ENCODE measurements at regions not wholly inside any gene's neighbourhood (a gene's known extent, or its start where the extent isn't known, plus 50 kb on each side); places are given as distances from the start of the nearest gene placed in this dataset.
A peak's percentile ranks its signal among the peaks of the same experiment; 100 is the strongest.

DNA sequence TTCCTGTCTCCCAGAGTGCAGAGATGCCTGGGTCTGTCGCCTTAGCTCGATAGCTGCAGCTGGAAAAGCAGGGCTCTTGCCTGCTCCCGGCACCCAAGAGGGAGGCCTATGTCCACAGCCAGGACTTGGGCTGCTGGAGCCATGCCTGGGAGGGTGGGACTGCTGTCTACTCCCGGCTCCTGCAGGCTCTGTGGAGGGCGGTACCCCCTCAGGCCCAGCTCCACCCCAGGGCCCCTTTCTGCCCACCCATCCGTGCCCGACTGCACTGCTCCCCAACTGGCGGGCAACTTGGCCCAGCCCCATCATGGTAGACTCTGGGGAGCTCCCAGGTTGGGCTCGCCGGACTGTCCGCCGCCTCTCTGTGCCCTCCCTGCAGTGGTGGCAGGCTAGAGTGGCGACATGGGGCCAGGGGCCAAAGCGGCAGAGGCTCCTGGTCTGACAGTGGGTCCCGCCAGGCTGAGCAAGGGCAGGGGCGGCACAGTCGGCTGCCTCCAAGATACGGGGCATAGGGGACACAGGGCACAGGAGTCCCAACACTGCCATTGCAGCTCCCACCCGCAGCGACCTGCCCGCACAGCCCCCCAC is 901.0 kb downstream of the CCDC85A start:
- no peak overlapping the region for H3K4me3 ChIP-seq (ENCODE audit: low read length)
- no peak for DNase-seq (ENCODE audit: low read depth)
- H3K4me1 ChIP-seq (ENCODE audit: control insufficient read depth, insufficient read depth, low read length) = no peaks in the 10 kb centered on the region
- no peak overlapping the region for H3K9ac ChIP-seq (ENCODE audit: low read length)
- H3K27me3 ChIP-seq (replicated peaks; ENCODE audit: control insufficient read depth, insufficient read depth, low read length) = no peaks in the 10 kb centered on the region
- H3K36me3 ChIP-seq (ENCODE audit: control insufficient read depth, insufficient read depth, low read length, severe bottlenecking) = no peaks in the 10 kb centered on the region
- H3K9me3 ChIP-seq (ENCODE audit: control insufficient read depth, low read length) = no peaks in the 10 kb centered on the region

DNA sequence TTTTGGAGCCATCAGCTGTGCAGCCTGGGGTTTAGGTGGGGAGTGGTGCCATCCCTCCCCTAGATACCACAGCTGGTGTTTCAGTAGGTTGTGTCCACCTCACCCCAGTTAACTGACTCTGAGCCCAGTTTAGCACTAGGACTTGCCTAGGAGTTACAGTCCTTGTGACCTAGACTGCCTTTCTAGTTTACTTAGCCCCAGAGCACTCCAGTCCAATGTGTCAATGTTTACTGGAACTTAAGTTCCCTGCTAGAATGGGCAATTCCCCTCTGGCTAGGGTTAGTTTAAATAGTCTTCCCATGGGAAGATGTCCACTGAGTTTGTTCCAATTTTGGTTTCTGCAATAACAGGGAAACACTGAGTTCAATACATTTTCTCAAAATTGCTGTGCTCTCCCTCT is 909.2 kb downstream of the CCDC85A start:
- H3K27me3 ChIP-seq (replicated peaks; ENCODE audit: control insufficient read depth, insufficient read depth, low read length) = no peaks in the 10 kb centered on the region
- H3K9me3 ChIP-seq (ENCODE audit: control insufficient read depth, low read length) = peaks cover 15% of the 10 kb centered on the region
- no peaks in the 10 kb centered on the region for H3K36me3 ChIP-seq (ENCODE audit: control insufficient read depth, insufficient read depth, low read length, severe bottlenecking)
- H3K4me3 ChIP-seq (ENCODE audit: low read length) = no peak overlapping the region
- H3K4me1 ChIP-seq (ENCODE audit: control insufficient read depth, insufficient read depth, low read length) = no peaks in the 10 kb centered on the region
- no peak overlapping the region for H3K9ac ChIP-seq (ENCODE audit: low read length)
- no peak for DNase-seq (ENCODE audit: low read depth)

DNA sequence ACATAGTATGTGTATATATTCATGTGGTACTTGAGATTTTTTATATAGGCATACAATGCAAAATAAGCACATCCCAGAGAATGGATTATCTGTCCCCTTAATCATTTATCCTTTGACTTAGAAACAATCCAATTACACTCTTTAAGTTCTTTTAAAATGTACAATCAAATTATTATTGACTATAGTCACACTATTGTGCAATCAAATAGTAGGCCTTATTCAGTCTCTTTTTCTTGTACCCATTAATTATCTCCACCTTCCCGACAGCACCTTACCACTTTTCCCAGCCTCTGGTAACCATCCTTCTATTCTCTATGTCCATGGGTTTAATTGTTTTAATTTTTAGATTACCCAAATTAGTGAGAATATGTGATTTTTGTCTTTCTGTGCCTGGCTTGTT is 914.1 kb downstream of the CCDC85A start:
- no peak for DNase-seq (ENCODE audit: low read depth)
- H3K9me3 ChIP-seq (ENCODE audit: control insufficient read depth, low read length) = peaks cover 31% of the 10 kb centered on the region
- no peak overlapping the region for H3K4me3 ChIP-seq (ENCODE audit: low read length)
- H3K36me3 ChIP-seq (ENCODE audit: control insufficient read depth, insufficient read depth, low read length, severe bottlenecking) = no peaks in the 10 kb centered on the region
- H3K27me3 ChIP-seq (replicated peaks; ENCODE audit: control insufficient read depth, insufficient read depth, low read length) = no peaks in the 10 kb centered on the region
- no peak overlapping the region for H3K9ac ChIP-seq (ENCODE audit: low read length)
- H3K4me1 ChIP-seq (ENCODE audit: control insufficient read depth, insufficient read depth, low read length) = no peaks in the 10 kb centered on the region

DNA sequence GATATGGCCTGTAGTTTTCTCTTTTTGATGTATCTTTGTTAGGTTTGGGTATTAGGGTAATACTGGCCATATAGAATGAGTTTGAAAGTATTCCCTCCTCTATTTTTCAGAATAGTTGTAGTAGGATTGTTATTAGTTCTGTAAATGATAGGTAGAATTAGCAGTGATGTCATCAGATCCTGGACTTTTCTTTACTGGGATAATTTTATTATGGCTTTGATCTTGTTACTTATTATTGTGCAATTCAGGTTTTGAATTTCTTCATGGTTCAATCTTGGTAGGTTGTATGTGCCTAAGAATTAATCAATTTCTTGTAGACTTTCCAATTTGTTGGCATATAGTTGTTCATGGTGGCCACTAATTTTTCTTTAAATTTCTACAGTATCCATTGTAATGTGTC is 916.6 kb downstream of the CCDC85A start:
- Histone ChIP-seq H3K4me3 (ENCODE audit: low read length) (no peak overlapping the region), H3K4me1 (ENCODE audit: control insufficient read depth, insufficient read depth, low read length) (no peaks in the 10 kb centered on the region), H3K36me3 (ENCODE audit: control insufficient read depth, insufficient read depth, low read length, severe bottlenecking) (no peaks in the 10 kb centered on the region), H3K9me3 (ENCODE audit: control insufficient read depth, low read length) (peaks cover 25% of the 10 kb centered on the region), H3K27me3 (replicated peaks; ENCODE audit: control insufficient read depth, insufficient read depth, low read length) (no peaks in the 10 kb centered on the region), H3K9ac (ENCODE audit: low read length) (no peak overlapping the region)
- DNase-seq (ENCODE audit: low read depth) = no peak

DNA sequence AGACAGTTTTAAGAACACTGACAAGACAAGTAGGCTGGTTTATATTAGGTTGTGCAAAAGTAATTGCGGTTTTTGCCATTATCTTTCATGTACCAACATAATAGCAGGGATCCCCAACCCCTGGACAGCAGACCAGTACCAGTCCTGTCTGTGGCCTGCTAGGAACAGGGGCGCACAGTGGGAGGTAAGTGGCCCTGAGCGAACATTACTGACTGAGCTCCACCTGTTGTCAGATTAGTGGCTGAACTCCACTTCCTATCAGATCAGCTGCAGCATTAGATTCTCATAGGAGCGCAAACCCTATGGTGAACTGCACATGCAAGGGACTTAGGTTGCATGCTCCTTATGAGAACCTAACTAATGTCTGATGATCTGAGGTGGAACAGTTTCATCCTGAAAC is 921.9 kb downstream of the CCDC85A start:
- Histone ChIP-seq H3K4me3 (ENCODE audit: low read length) (no peak overlapping the region), H3K9ac (ENCODE audit: low read length) (no peak overlapping the region), H3K27me3 (replicated peaks; ENCODE audit: control insufficient read depth, insufficient read depth, low read length) (no peaks in the 10 kb centered on the region), H3K36me3 (ENCODE audit: control insufficient read depth, insufficient read depth, low read length, severe bottlenecking) (no peaks in the 10 kb centered on the region), H3K4me1 (ENCODE audit: control insufficient read depth, insufficient read depth, low read length) (no peaks in the 10 kb centered on the region), H3K9me3 (ENCODE audit: control insufficient read depth, low read length) (peaks cover 20% of the 10 kb centered on the region)
- no peak for DNase-seq (ENCODE audit: low read depth)

DNA sequence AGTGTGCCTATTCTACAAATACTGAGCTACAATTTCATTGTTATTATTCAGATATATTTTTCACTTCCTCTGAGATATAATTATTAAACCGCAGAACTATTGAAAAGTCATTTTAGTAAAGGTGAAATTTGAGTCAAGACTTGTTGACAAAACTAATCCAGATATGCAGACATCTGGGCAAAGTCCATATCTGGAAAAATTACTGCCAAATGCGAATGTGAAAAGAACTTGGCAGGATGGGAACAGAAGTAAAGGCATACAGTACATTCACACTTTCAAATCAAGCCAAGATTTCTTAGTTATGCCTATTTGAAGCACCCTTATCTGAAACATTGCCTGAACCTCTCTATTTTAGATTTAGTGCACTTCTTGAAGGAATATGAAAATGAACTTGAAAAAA is 923.6 kb downstream of the CCDC85A start:
- Histone ChIP-seq H3K4me1 (ENCODE audit: control insufficient read depth, insufficient read depth, low read length) (no peaks in the 10 kb centered on the region), H3K27me3 (replicated peaks; ENCODE audit: control insufficient read depth, insufficient read depth, low read length) (no peaks in the 10 kb centered on the region), H3K4me3 (ENCODE audit: low read length) (no peak overlapping the region), H3K9ac (ENCODE audit: low read length) (no peak overlapping the region), H3K9me3 (ENCODE audit: control insufficient read depth, low read length) (peaks cover 16% of the 10 kb centered on the region), H3K36me3 (ENCODE audit: control insufficient read depth, insufficient read depth, low read length, severe bottlenecking) (no peaks in the 10 kb centered on the region)
- DNase-seq (ENCODE audit: low read depth) = no peak

DNA sequence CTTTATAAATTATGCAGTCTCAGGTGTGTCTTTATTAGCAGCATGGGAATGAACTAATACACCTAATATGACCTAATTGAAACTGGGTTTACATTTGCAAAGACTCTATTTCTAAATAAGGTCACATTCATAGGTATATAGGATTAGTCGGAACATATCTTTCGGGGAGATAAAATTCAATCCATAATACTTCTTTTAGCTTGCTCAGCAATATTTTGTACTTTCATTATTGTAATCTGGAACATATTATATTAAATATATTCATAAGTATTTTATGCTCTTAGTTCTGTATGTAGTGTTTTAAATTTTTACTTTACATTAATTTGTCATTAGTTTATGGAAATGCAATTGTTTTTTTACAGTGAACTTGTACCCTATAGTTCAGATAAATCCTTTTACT is 927.7 kb downstream of the CCDC85A start:
- Histone ChIP-seq H3K27me3 (replicated peaks; ENCODE audit: control insufficient read depth, insufficient read depth, low read length) (no peaks in the 10 kb centered on the region), H3K9ac (ENCODE audit: low read length) (no peak overlapping the region), H3K4me3 (ENCODE audit: low read length) (no peak overlapping the region), H3K4me1 (ENCODE audit: control insufficient read depth, insufficient read depth, low read length) (no peaks in the 10 kb centered on the region), H3K36me3 (ENCODE audit: control insufficient read depth, insufficient read depth, low read length, severe bottlenecking) (no peaks in the 10 kb centered on the region), H3K9me3 (ENCODE audit: control insufficient read depth, low read length) (peaks cover 12% of the 10 kb centered on the region)
- DNase-seq (ENCODE audit: low read depth) = no peak

DNA sequence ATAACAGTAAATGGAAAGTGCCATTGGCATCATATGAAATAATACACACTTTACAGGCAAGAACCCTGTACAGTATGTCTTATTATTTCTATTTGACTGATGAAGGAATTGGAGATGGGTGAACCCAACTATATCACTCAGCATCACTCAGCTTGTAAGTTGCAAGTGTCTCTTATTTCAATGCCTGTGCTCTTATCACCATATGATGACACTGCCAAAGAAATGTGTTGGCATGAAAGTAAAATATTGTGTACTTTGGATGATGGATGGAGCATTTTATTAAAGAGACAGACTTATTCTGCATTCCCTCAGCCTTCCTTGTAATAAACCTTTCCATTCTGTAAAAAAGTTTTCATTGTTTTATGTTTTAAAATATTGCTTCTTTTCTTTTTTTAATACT is 927.5 kb upstream of the VRK2 start:
- no peaks in the 10 kb centered on the region for H3K36me3 ChIP-seq (ENCODE audit: control insufficient read depth, insufficient read depth, low read length, severe bottlenecking)
- H3K27me3 ChIP-seq (replicated peaks; ENCODE audit: control insufficient read depth, insufficient read depth, low read length) = no peaks in the 10 kb centered on the region
- DNase-seq (ENCODE audit: low read depth) = no peak
- H3K9ac ChIP-seq (ENCODE audit: low read length) = no peak overlapping the region
- H3K9me3 ChIP-seq (ENCODE audit: control insufficient read depth, low read length) = no peaks in the 10 kb centered on the region
- H3K4me3 ChIP-seq (ENCODE audit: low read length) = no peak overlapping the region
- no peaks in the 10 kb centered on the region for H3K4me1 ChIP-seq (ENCODE audit: control insufficient read depth, insufficient read depth, low read length)

DNA sequence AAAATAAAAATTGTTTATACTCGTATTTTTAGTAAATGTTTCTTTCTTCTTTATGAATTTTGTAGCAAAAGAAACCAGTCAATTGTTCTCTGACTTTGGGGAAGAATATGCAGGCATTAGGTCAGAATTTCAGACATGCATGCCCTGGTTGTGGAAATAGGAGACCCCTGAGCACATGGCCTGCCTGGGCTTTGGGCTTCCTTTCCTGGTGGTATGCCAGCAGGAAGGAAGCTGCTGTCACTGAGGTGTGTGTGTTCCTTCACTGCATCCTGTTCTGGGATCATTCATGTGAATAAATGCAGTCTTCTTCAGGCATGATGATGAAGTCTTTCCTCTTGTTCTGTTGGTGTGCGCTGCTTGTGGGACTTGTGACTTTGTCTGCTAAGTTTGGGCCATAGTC is 920.2 kb upstream of the VRK2 start:
- no peak overlapping the region for H3K9ac ChIP-seq (ENCODE audit: low read length)
- H3K4me3 ChIP-seq (ENCODE audit: low read length) = no peak overlapping the region
- no peaks in the 10 kb centered on the region for H3K27me3 ChIP-seq (replicated peaks; ENCODE audit: control insufficient read depth, insufficient read depth, low read length)
- no peaks in the 10 kb centered on the region for H3K4me1 ChIP-seq (ENCODE audit: control insufficient read depth, insufficient read depth, low read length)
- H3K36me3 ChIP-seq (ENCODE audit: control insufficient read depth, insufficient read depth, low read length, severe bottlenecking) = no peaks in the 10 kb centered on the region
- no peaks in the 10 kb centered on the region for H3K9me3 ChIP-seq (ENCODE audit: control insufficient read depth, low read length)
- DNase-seq (ENCODE audit: low read depth) = no peak

DNA sequence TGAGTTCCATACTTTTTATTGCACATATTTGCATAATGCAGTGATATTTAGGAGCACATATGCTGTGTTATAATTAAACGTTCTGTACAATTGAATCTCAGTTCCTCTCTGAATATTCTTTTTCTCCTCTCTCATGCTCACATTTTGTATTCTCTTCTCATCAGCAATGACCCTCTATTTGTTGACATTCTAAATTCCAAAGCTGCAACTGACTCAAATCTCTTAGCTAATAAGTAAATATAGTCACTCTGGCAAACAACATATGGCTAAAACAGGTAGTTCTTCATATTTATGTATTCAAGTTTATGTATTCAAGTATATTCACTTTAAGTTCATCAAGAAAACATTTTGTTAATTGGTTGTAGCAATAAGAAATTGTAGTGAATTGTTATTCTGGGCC is 907.4 kb upstream of the VRK2 start:
- Histone ChIP-seq H3K9me3 (ENCODE audit: control insufficient read depth, low read length) (no peaks in the 10 kb centered on the region), H3K4me3 (ENCODE audit: low read length) (no peak overlapping the region), H3K9ac (ENCODE audit: low read length) (no peak overlapping the region), H3K36me3 (ENCODE audit: control insufficient read depth, insufficient read depth, low read length, severe bottlenecking) (no peaks in the 10 kb centered on the region), H3K27me3 (replicated peaks; ENCODE audit: control insufficient read depth, insufficient read depth, low read length) (no peaks in the 10 kb centered on the region), H3K4me1 (ENCODE audit: control insufficient read depth, insufficient read depth, low read length) (no peaks in the 10 kb centered on the region)
- no peak for DNase-seq (ENCODE audit: low read depth)

DNA sequence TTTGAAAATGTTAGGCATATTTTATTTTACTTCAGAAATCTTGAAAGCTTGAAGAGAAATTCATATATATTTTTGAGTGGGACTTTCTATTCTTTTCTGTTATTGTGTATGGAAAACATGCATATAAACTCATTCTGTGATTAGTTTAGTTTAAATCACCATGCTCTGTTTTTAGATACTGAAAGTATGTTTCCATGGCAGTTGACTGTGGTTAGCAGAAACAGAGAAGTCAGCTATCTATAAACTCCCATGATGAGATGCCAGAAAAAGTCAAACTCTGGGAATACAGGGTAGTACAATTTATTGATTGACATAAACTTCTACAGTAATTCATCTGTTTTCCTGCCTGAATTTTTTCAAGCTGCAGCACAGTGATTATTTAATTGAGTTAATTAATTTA is 905.3 kb upstream of the VRK2 start:
- Histone ChIP-seq H3K27me3 (replicated peaks; ENCODE audit: control insufficient read depth, insufficient read depth, low read length) (no peaks in the 10 kb centered on the region), H3K36me3 (ENCODE audit: control insufficient read depth, insufficient read depth, low read length, severe bottlenecking) (no peaks in the 10 kb centered on the region), H3K4me1 (ENCODE audit: control insufficient read depth, insufficient read depth, low read length) (no peaks in the 10 kb centered on the region), H3K4me3 (ENCODE audit: low read length) (no peak overlapping the region), H3K9me3 (ENCODE audit: control insufficient read depth, low read length) (no peaks in the 10 kb centered on the region), H3K9ac (ENCODE audit: low read length) (no peak overlapping the region)
- no peak for DNase-seq (ENCODE audit: low read depth)

DNA sequence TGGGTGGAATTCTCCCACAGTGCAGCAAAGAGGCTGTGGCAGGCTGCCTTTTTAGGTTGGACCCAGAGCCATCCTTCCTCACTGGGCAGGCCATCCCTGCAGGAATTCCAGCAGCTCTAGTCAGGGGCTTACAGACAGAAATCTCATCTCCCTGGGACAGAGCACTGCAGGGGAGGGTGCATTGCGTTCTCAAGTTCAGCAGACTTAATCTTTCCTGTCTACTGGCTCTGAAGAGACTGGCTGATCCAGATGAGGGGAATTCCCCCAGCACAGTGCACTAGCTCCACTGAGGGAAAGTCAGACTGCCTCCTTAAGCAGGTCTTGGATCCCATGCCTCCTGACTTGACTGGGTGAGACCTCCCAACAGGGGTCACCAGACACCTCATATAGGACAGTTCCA is 899.7 kb upstream of the VRK2 start:
- no peak overlapping the region for H3K4me3 ChIP-seq (ENCODE audit: low read length)
- H3K27me3 ChIP-seq (replicated peaks; ENCODE audit: control insufficient read depth, insufficient read depth, low read length) = no peaks in the 10 kb centered on the region
- DNase-seq (ENCODE audit: low read depth) = peak; percentile 1
- H3K4me1 ChIP-seq (ENCODE audit: control insufficient read depth, insufficient read depth, low read length) = no peaks in the 10 kb centered on the region
- no peaks in the 10 kb centered on the region for H3K36me3 ChIP-seq (ENCODE audit: control insufficient read depth, insufficient read depth, low read length, severe bottlenecking)
- H3K9ac ChIP-seq (ENCODE audit: low read length) = no peak overlapping the region
- peaks cover 15% of the 10 kb centered on the region for H3K9me3 ChIP-seq (ENCODE audit: control insufficient read depth, low read length)
